ENCODE measurements at regions not wholly inside any gene's neighbourhood (a gene's known extent, or its start where the extent isn't known, plus 50 kb on each side); places are given as distances from the start of the nearest gene placed in this dataset.

DNA sequence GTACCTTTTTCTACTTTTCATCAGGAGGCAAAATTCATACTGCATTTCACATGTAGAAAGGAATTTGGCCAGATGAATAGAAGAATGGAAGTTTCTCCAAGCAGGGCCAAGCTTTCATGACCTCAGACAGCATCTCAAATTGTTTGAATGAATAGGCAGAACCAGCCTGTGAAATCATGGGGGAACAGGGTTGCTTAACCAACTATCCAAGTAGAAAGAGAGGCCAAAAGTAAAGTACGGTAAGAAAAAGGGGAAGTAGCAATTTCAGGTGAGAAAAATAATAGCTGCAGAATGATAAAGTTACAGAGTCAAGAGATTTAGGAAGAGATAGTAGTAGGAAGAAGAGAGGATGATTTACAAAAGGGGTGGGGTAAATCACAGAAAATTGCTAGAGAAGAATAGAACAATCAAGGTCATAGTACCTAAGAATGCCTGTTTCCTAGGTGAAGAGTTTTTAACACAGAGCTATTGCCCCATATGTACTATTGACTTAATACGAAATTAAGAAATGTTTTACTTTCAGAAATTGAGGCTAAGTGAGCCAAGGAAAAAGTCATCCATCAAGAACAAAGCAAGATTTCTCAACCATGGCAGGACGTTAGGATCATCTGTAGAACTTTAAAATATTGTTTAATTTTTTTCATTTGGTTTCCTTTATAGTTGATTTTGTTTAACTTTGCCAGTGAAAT is 177.1 kb upstream of the TET2 start:
- DNase-seq, result no peak

- no peak for DNase-seq
Measured at GRCh38 chr4:104971462-104971861, 175.2 kb upstream of the TET2 start.

- DNase-seq, result no peak
Measured at GRCh38 chr4:104973708-104974107, 173.0 kb upstream of the TET2 start.

- DNase-seq, result no peak
Measured at GRCh38 chr4:104975617-104976016, 171.1 kb upstream of the TET2 start.

DNA sequence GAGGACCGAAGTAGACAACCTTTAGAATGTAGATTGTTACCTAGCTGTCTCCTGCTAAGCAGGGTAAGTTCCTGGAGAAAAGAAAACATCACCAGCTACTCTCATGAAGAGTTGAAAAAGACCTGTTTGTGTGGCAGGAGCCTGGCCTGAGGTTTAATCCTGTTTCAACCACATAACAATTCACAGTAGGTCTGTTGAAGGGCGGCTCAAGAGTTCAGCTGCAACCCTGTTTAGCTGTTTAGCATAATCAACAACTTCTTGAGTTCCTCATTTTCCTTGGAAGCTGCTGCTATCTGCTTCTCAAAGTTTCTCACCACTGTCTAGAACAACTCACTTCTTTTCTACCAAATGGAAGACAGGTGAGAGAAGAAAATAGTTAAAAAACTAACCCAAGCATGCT is 170.4 kb upstream of the TET2 start:
- no peak for DNase-seq

DNA sequence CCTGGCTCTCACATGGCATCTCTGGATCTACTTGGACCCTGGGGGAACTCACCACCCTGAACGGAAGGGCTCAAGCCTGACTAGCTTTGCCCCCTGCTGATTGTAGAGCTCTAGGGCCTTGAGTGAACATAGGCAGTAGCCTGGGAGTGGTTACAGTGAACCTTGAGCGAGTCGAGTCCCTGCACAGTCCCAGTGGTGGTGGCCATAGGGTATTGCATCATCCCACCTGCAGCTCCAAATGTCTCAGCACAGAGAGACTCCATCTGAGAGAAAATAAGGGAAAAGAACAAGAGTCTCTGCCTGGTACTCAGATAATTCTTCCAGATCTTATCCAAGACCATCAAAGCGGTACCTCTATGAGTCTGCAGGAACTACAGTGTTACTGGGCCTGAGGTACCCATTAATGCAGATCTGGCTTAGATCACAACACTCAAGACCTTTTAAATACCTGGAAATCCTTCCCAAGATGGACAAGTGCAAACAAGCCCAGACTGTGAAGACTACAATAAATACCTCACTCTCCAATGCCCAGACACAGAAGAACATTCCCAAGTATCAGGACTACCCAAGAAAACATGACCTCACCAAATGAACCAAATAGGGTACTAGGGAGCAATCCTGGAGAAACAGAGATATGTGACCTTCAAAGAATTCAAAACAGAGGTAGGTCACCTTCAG is 167.5 kb upstream of the TET2 start:
- DNase-seq, result no peak

DNA sequence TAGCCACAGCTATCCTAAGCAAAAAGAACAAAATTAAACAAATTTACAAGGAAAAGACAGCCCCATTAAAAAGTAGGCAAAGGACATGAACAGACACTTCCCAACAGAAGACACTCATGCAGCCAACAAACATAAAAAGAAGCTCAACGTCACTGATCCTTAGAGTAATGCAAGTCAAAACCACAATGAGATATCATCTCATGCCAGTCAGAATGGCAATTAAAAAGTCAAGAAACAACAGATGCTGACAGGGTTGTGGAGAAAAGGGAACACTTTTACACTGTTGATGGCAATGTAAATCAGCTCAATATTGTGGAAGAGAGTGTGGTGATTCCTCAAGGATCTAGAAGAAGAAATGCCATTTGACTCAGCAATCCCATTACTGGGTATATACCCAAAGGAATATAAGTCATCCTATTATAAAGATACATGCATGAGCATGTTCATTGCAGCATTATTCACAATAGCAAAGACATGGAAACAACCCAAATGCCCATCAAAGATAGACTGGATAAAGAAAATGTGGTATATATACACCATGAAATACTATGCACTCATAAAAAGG is 163.0 kb upstream of the TET2 start:
- no peak for DNase-seq

GRCh38 chr4:104986306-104986705 is 160.4 kb upstream of the TET2 start:
- no peak for DNase-seq

GRCh38 chr4:104989371-104989770 is 157.3 kb upstream of the TET2 start:
- no peak for DNase-seq

DNA sequence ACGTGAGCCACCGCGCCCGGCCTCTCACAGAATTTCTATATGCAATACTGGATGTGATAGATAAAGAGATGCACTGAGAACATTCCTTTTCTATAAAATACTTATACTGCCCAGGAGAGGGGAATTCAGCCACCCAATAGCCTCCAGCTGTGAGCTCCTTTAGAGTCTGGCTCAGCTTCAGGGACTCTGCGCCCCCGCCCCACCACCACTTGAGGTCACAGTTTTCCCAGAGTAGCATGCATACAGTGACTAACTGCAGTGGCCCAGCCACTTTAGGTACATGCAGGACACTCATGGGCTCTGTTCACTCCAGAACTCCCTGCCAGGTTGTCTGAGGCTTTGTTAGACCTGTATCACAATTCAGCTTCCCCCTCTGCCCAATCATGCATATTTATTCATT is 144.4 kb upstream of the TET2 start:
- no peak for DNase-seq

- DNase-seq, result no peak
Measured at GRCh38 chr4:105014234-105014633, 132.4 kb upstream of the TET2 start.

DNA sequence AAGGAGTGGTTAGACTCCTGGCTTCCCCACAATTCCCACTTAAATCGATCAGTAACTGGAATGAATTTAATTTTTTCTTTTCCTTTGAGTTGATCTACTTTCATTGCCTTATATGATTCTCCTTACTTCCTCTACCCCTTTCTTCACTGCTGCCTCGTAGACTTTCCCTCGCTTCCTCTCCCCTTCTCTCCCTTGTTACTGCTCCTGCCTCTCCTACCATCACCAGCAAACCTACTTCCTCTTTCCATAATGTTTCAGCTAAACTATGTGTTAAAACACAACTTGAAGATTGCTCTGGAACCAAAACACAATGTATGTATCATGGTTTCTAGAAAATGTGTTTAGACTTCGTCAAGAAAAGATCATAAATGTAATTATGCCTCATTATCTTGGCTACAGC is 132.0 kb upstream of the TET2 start:
- no peak for DNase-seq

DNA sequence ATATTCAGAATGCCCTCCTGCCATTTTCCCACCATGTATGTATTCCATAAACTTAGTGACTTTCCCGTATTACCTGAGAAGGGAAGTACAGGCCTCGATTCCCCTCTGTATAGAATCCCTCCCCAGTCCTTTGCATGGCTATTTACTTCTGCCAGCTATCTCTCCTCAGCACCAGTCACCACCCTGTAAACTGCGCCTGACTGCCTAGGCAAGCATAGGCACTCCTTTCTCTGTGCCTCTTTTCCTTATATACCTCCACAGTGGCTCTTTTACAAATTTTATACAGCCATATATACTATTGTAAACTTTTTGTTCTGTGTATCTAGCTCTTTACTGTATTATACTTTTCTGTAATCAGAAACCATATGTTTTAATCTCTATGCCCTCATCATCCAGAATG is 130.9 kb upstream of the TET2 start:
- DNase-seq, result no peak

DNA sequence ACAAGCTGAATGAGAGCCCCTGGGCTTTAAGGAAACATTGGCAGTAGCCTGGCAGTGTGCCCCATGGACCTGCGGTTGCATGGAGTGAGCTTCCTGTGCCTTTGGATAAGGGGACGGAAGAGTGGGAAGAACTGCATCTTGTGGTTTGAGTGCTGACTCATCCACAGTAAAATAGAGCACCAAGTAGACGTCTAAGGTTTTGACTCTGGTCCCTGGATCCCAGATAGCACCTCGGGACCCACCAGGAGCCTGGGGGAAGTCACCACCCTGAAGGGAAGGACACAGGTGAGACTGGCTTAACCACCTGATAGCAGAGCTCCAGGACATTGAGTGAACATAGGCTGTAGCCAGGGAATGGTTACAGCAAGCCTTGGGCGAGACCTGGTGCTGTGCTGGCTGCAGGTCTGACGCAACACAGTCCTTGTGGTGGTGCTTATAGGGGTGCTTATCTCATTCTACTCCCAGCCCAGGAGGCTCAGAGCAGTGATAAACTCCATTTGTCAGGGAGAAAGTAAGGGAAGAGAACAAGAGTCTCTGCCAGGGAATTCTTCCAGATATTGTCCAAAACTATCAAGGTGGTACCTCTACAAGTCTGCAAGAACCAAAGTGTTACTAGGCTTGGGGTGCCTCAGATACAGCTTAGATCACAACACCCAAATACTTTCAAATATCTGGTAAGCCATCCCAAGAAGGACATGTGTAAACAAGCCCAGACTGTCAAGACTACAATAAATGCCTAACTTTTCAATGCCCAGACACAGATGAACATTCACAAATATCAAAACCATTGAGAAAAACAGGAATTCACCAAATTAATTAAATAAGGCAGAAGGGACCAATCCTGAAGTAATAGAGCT is 123.6 kb upstream of the TET2 start:
- no peak for DNase-seq

DNA sequence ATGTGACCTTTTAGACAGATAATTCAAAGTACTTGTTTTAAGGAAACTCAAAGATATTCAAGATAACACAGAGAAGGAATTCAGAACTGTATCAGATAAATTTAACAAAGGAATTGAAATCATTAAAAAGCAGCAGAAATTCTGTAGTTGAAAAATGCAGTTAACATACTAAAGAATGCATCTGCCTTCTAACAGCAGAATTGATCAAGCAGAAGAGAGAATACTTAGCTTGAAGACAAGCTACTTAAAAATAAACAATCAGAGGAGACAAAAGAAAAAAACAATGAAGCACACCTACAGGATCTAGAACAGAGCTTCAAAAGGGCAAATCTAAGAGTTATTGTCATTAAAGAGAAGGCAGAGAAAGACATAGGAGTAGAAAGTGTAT is 123.0 kb upstream of the TET2 start:
- no peak for DNase-seq

GRCh38 chr4:105025263-105026017 is 121.2 kb upstream of the TET2 start:
- no peak for DNase-seq

- DNase-seq, result no peak
Measured at GRCh38 chr4:105036991-105037390, 109.7 kb upstream of the TET2 start.

DNA sequence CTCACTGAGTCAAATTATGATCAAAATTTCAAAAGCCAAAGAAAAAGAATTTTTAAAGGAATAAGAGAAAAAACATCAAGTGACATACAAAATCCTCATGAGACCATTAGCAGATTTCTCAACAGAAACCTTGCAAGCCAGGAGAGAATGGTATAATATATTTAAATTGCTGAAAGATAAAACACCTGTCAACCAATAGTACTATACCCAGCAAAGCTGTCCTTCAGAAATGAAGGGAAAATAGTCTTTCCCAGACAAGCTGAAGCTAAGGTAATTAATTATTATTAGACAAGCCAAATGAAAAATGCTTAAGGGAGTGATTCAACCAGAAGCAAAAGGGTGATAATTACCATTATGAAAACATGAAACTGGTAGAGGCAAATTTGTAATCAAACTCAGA is 104.2 kb upstream of the TET2 start:
- no peak for DNase-seq

GRCh38 chr4:105050896-105051295 is 95.8 kb upstream of the TET2 start:
- peak; percentile 51 for DNase-seq

DNA sequence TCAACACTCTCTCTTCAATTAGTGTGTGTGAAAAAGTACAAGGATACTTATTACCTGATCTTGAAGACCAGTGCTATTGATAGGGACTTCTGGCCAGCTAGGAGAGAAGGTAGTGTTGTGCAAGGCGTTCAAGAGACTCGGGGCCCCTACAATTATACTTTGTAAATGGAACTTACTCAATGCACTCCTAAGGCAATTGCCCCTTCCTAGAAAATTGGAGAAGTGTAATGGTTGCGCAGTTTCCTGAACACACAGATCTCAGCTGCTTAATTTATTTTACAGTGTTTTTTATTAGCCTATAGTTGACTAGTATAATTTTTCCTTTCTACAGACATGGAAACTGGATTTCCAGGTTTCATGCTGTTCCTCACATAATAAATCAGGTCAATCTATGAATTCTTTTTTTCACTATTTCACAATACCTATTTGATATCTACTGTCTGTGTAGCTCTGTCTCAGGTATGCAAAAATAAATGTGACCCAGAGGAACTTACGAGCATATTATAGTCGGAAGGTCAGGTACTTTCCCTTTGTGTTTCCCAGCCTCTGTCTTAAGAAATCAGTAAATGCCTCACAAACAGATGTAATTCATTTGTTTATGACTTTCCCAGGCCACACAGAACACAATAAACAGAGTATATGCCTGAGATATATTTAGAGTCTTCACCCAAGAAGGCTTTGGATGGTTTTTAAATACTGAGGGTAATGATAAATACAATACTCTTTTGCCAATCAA is 89.1 kb upstream of the TET2 start:
- no peak for DNase-seq

GRCh38 chr4:105058177-105058812 is 88.4 kb upstream of the TET2 start:
- DNase-seq, result peak; percentile 58

DNA sequence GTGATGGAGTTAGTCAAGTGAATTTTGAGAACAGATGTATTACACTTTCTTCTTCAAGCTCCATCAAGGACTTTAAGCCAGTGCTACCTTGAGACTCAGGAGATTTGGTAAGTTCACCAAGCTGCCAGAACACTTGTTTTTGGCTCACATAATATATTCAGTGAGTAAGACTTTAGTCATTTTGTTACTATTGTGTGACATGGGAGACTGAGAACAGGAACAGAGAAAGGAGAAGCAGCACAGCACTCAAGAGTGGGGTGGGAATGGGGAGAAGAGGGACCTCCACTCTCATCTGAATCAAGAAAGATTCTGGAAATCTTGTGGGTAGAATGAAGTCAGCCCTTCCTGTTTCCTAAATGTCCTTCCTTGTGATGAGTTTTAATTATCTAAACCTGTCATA is 87.3 kb upstream of the TET2 start:
- no peak for DNase-seq

All from fibroblast of upper back skin (primary cell).